ENCODE measurements at regions not wholly inside any gene's neighbourhood (a gene's known extent, or its start where the extent isn't known, plus 50 kb on each side); places are given as distances from the start of the nearest gene placed in this dataset.
"Not testable (repeated sequence)": the region's sequence is repeated elsewhere in the genome, so short reads cannot be mapped to it uniquely, and the experiment has no call there.

- DNase-seq = no peak
Observed at GRCh38 chr7:131720703-131721102, 164.3 kb upstream of the PODXL start.

- no peak for DNase-seq
Observed at GRCh38 chr7:131717181-131717580, 160.8 kb upstream of the PODXL start.

- DNase-seq = no peak
Observed at GRCh38 chr7:131699323-131699722, 142.9 kb upstream of the PODXL start.

GRCh38 chr7:131692131-131692960, 135.9 kb upstream of the PODXL start:
- DNase-seq = peak; percentile 7

DNA sequence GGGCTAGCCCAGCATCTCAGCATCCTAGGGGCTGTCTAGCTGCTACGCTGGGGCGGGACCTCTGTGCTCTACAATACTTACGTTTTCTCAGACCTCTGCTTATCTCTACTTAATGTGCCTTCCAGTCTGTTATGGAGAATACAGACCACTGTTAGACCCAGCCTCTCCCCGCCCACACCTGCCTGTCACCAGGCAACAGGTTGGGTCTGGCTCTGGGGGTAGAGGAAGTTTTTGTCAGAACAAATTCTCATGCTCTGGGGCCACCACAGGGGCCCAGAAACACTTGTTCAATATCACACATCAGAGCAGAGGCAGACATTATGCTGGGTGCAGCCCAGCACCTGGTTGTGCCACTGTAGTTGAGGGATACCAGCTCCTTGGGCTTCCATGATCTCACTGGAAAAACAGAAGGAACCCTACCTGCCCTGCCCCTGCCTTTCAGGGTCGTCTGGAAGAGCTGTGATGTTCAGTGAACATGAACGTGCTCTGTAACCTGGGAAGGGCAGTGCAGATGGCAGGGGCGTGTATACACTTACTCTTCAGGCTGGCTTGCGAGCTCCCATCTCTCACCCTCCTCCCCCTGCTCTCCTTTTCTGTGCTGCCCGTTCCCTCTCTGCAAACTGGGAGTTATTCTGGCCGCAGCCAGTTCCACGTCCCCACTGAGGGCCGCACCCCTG, 135.2 kb upstream of the PODXL start:
- no peak for DNase-seq

- no peak for DNase-seq
Observed at GRCh38 chr7:131690441-131690840, 134.0 kb upstream of the PODXL start.

- DNase-seq = no peak
Observed at GRCh38 chr7:131689662-131690234, 133.3 kb upstream of the PODXL start.

- peak; percentile 36 for DNase-seq
Observed at GRCh38 chr7:131688738-131689661, 132.6 kb upstream of the PODXL start.

DNA sequence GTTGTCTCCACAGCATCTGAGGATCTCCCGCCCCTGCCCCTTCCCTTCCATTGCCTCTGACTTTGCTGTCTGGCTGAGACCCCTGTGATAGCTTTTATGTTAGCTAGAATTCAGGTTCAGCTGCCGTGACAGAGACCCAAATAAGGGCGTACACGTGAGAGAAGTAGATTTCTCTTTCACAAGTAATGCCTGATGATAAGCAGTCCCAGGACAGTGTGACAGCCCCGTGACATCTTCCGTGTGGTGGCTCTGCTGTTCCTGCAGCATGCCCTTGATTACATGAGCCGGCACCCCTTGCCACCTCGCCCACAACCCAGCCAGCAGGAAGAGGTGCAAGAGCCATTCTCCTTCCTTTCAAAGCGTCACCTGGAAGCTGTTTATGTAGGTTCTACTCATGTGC, 130.9 kb upstream of the PODXL start:
- DNase-seq = no peak

GRCh38 chr7:131686833-131687232, 130.4 kb upstream of the PODXL start:
- DNase-seq = no peak

- DNase-seq = no peak
Observed at GRCh38 chr7:131683536-131684125, 127.2 kb upstream of the PODXL start.

- DNase-seq = no peak
Observed at GRCh38 chr7:131681961-131682360, 125.5 kb upstream of the PODXL start.

GRCh38 chr7:131679071-131679470, 122.6 kb upstream of the PODXL start:
- not testable (repeated sequence) for DNase-seq

GRCh38 chr7:131676850-131677249, 120.4 kb upstream of the PODXL start:
- DNase-seq = not testable (repeated sequence)

GRCh38 chr7:131674131-131674530, 117.7 kb upstream of the PODXL start:
- no peak for DNase-seq

DNA sequence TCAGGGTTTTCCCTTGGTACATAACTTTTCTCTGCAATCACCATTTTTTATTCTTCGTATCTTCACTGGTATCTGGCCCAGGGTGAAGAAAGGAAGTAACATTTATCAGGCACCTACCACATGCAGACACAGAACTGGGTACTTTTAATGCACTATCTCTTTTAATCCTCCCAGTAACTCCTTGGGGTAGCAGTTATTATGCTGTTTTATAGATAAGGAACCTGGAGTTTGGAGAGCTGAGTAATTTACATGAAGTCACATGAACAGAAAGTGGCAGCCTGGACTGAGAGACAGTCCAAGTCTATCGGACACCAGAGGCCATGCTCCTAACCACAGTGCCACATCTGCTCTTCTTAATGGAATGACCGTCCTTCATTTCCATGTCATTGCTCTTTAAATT, 117.1 kb upstream of the PODXL start:
- DNase-seq = no peak

GRCh38 chr7:131670406-131670805, 114.0 kb upstream of the PODXL start:
- no peak for DNase-seq

DNA sequence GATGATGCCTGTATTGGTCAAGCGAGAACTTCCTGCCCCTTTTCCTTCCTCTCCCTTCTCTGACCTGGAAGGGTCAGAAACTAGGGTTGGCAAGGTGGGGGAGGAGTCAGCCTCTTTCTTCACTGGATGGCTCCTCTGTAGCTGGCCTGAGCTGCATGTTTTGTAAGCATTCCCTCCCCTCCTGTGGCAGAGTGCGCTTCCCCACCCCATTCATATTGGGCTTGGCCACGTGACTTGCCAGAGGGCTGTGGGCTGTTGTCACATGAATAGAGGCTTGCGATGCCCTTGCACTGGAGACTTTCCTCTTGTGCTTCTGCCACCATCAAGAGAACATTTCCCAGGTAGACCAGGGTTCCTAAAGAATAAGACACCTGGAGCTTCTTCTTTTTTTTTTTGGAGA, 111.3 kb upstream of the PODXL start:
- DNase-seq = no peak

GRCh38 chr7:131665021-131665420, 108.6 kb upstream of the PODXL start:
- DNase-seq = no peak

DNA sequence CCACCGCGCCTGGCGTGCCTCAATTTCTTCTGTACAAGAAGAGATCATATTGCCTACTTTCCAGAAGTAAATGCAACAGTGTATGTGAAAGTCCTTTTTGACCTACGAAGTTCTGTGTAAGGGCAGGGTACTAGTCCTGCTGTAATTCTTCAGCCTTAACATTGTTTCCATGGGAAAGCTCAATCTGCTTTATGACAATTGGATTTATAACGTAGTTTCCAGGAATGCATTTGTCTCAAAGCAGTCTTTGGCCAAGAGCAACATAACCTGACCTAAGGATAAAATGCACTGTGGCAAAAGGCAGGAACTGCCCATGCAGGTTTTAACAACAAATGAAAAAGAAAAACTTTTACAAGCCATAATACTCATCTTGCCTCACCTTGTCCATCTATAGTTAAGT, 108.1 kb upstream of the PODXL start:
- no peak for DNase-seq

- DNase-seq = not testable (repeated sequence)
Observed at GRCh38 chr7:131662301-131662873, 106.0 kb upstream of the PODXL start.

GRCh38 chr7:131657881-131658280, 101.5 kb upstream of the PODXL start:
- DNase-seq = no peak

Data from activated T-cell treated with anti-CD3 and anti-CD28 coated beads for 4 hours (primary cell).